SKM-1 (cell line): ENCODE measurements at regions not wholly inside any gene's neighbourhood (a gene's known extent, or its start where the extent isn't known, plus 50 kb on each side); places are given as distances from the start of the nearest gene placed in this dataset.
"Not testable (repeated sequence)": the region's sequence is repeated elsewhere in the genome, so short reads cannot be mapped to it uniquely, and the experiment has no call there.

ENCODE experiments used
- DNase-seq: peaks from one replicate; lab custom pipeline; 2025; ENCODE audit not compliant: unreplicated experiment; lab: John Stamatoyannopoulos, UW

DNA sequence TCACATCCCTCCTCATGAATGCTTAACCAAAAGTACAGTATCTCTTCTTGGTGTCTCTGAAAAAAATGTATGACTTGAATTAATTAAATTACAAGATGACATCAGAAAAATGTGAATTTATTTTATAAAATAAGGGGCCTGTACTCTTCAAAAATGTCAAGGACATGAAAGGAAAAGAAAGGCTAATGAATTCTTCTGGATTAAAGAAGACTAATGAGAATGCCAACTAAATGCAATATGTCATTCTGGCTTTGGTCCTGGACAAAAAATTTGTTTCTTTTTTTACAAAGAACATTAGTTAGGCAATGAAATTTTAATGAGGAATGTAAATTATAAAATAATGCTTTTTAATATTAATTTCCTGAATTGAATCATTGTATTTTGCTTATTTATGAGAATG is 1125.7 kb downstream of the DNAJB9 start:
- DNase-seq, result no peak

DNA sequence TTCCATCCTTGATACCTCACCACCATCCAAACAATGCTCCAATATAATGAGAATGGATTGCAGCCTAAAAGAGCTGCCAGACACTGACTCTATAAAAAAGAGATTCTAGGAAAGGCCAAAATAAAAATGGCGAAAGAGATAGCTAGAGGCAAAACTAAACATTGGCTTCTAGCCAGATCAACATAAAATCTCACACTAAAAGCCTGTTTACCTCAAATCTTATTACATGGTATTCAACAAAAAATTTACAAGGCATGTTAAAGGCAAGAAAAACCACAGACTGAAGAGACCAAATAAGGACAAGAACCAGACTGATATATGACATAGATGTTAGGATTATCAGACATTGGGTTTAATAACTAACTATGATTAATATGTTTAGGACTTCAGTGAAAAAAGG is 1127.0 kb downstream of the DNAJB9 start:
- no peak for DNase-seq

DNA sequence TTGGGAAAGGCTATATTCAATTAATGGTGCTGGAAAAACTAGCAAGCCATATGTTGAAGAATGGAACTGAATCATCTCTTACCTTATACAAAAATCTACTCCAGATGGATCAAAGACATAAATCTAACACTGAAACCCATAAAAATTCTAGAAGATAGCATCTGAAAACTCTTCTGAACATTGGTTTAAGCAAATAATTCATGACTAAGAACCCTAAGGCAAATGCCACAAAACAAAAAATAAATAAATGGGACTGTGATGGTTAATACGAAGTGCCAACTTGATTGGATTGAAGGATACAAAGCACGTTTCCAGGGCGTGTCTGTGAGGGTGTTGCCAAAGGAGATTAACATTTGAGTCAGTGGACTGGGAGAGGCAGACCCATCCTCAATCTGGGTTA is 1130.0 kb downstream of the DNAJB9 start:
- no peak for DNase-seq

DNA sequence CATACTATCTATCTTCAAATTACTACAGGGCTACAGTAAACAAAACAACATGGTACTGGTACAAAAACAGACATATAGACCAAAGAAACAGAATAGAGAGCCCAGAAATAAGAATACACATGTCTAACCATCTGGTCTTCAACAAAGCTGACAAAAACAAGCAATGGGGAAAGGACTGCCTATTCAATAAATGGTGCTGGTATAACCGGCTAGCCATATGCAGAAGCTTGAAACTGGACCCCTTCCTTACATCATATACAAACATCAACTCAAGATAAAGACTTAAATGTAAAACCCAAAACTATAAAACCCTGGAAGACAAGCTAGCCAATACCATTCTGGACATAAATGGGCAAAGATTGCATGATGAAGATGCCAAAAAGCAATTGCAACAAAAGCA is 1143.7 kb downstream of the DNAJB9 start:
- no peak for DNase-seq

DNA sequence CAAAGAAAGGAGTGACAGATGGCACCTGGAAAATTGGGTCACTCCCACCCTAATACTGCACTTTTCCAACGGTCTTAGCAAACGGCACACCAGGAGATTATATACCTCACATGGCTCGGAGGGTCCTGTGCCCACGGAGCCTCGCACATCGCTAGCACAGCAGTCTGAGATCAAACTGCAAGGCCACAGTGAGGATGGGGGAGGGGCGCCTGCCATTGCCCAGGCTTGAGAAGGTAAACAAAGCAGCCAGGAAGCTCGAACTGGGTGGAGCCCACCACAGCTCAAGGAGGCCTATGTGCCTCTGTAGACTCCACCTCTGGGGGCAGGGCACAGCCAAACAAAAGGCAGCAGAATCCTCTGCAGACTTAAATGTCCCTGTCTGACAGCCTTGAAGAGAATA is 1149.7 kb downstream of the DNAJB9 start:
- not testable (repeated sequence) for DNase-seq

DNA sequence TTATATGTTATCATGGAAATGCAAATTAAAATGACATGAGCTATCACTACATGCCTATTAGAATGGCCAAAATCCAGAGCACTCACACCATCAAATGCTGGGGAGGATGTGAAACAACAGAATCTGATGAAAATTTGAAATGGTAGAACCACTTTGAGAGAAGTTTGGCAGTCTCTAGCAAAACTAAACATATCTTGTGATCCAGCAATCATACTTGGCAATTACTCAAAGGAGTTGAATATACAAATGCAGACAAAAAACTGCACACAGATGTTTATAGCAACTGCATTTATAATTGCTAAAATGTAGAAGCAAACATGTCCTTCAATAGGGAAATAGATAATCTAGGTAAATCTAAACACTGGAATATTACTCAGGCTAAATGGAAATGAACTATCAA is 1164.9 kb downstream of the DNAJB9 start:
- DNase-seq, result no peak

DNA sequence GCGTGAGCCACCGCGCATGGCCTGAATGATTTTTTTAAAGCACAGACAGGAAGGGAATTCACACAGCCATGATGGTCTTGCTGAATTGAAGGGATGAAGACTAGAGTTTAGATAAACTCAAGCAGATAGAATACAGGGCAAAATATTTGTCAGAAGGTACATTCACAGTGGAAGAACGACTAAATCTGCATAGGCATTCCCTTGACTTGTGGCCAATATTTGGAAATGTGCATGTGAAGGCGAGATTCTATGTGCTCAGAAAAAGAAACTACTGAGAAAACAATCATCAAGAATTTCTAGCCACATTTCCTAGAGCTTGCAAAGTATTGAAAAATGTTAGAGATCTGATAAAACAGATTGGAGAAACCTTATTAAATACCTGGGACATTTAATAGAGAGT is 1166.2 kb downstream of the DNAJB9 start:
- no peak for DNase-seq

DNA sequence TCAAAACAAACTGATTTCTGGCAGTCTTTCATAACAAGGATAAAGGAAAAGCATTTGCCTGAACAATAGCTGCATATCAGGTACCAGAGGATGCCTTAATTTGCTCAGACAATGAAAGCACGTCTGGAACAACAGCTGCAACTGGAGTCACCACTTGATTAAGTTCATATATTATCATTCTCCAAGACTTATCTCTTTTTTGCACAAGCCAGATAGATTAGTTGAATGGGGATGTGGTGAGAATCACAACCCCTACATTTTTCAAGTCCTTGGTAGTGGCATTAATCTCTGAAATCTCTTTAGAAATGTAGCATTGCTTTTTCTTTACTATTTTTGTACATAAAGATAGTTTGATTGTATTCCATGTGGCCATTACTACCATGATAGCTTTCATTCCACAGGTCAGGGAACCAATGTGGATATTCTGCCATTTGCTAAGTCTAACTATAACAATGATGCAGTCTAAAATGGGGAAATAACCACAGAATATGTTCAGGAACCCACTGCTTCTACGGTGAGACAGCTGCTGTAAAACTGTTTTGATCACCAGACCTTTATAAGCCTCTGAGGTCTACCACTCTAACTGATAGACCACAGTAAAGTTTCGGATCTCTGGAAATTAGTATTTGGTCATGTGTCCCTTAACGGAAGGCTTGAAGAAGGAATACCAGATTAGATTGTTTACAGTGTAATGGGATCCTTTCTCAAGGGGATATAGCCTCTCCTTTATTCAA is 1176.2 kb downstream of the DNAJB9 start:
- no peak for DNase-seq

DNA sequence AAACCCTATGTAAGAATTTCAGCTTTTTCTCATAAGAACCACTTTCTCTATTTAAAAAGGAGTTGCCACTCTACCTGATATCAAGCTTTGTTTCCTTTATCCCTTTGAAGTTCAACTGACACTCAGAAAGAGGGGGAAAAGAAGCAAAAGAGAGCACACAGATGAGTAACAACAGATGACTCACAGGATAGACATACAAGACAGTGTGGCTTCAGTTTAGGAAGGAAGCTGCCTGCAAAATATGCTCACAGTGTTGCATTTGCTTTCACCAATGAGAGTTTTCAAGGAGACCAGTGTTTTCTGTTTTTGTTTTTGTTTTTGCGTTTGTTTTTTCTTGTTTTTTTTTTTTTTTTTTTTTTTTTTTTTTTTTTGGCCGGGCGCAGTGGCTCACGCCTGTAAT is 1181.6 kb downstream of the DNAJB9 start:
- DNase-seq, result no peak

DNA sequence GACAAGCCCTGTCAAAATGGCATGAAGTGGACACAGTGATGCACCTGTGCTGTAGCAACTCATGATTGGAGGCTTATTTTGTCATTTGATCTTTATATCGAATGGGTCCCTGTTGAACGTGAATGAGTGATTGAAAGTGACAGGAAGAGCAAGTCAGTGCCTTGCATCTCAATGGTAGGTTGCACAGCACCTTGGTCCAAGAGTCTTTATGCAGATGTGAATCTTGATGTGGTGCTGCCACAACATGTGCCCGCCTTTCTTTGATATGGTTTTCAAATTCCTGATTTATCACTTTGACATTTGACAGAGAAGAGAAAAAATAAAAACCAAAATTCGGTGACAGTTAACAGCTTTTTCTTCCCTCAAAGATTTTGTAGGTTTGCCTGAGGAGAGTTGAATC is 1182.4 kb downstream of the DNAJB9 start:
- no peak for DNase-seq

DNA sequence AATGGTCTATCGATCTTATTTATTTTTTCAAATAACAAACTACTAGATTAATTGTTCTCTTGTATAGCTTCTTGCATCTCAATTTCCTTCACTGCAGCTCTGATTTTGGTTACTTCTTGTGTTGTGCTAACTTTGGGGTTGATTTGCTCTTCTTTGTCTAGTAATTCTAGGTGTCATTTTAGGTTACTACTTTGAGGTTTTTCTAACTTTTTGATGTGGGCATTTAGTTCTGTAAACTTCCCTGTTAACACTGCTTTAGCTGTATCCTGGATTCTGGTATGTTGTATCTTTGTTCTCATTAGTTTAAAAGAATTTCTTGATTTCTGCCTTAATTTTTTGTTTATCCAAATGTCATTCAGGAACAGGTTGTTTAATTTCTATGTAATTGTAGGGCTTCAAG is 1188.0 kb downstream of the DNAJB9 start:
- no peak for DNase-seq

DNA sequence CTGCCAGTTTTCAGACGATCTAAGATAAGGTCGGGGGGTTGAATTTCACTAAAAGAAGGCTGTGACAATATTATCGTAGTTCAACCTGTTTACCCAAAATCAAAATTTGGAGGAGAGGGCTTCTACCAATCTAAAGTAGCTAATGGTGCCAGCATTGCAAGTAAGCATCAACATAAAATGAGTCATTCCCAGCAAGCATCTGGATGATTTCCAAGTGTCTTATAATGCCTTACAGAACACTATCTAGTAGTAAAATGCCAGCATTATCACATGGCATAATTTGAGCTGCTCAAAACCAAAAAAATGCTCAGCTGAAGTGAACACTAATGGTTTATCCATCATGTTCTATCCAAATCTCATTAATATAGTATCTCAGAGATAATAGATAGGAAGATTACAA is 1193.9 kb downstream of the DNAJB9 start:
- DNase-seq, result no peak

DNA sequence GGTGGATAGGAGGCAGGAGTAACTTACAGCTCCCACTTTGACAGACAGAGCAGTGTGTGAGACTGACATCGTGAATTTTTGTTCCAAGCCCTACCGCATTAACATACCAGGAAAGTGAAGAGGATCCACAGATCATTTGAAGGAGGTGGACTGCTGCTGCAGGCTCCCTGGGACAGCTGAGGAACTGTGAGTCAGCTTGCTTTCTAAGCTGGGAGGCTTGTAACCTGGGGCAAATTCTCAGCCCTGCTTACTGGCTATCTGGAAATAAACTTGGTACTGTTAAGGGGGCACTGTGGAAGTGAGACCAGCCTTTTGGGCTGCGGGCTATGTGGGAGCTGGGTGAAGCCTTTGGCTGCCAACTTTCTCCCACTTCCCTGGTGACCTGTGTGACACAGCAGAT is 1202.5 kb downstream of the DNAJB9 start:
- no peak for DNase-seq

DNA sequence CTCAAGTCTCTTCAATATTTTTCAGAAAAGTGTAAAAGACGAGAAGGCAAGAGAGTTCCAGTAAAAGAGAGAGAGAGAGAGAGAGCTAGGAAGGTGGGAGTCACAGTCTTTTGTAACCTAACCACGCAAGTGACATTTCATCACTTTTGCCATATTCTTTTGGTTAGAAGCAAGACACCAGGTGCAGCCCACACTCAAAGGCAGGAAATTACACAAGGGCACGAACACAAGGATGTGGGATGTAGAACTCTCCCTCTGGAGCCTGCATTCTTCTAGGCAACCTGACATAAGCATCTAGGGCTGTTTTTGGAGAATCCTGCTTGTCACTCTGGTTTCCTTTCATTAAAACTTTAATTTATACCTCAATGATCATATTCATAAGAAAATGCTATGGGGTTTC is 1213.1 kb downstream of the DNAJB9 start:
- DNase-seq, result no peak

DNA sequence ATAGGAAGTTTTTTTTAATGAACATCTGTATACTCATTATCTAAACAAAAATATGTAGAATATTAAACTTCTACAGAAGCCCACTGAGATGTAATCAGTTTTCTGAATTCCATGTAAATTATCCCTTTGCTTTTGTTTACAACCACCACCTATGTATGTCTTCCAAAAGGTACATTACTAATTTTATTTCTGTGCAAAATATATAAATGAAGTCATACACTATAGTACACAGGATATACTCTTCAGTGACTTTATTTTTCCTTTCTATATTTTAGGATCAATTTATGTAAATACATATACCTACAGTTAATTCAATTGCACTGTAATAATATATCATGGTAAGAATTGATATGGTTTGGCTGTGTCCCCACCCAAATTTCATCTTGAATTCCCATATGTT is 1236.9 kb downstream of the DNAJB9 start:
- no peak for DNase-seq

DNA sequence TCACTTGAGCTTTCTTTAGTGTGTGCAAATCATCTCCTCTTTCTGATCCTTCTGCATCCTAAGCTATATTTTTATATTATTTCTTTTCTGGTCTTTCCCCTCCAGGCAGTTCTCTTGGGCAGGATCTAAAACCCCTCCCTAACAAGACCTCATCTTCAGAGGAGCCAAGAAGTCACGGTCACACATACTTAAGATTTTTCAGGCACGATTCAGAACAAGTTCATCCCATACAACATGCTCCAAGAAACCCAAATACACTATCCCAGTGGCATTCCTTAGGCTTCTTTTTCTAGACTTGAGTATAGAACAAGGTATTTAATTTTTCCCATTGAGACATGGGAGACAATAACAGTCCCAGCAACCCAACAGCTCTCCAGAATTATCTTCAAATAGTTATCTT is 1251.5 kb downstream of the DNAJB9 start:
- DNase-seq, result no peak

DNA sequence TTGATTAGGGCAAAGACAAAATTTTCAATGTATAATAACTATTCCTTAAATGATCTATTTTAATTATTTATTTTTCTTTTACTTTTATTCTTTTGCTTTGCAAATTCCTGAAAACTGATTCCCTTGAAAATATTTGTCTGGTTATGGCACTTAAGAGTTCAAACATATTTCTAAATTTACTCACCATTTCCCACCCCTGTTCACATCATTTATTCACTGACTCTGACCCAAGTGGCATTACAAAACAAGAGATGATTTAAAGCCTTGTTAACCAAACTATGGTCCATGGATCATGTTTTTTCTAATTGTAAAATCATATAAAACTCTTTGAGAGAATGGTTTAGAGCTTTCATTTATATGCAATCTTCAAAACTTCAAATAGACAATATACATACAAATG is 1256.1 kb upstream of the LRRN3 start:
- no peak for DNase-seq

DNA sequence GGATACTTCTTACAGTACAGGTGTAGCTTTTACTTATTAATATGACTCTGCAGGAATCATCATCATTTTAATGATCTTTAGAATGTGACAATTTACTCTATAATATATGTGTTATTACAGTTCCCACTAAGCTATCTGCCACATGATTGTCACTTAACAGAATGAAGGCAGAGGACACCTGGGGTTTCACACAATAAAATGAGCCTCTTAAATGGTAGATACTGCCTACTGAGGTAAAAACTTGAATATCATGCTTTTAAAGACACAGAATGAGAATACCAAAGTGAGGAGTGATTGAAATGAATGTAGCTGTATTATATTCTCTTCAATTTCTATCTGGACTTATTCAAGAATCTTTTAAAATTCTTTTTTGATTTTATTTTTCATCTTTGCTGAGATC is 1255.3 kb upstream of the LRRN3 start:
- DNase-seq, result no peak

DNA sequence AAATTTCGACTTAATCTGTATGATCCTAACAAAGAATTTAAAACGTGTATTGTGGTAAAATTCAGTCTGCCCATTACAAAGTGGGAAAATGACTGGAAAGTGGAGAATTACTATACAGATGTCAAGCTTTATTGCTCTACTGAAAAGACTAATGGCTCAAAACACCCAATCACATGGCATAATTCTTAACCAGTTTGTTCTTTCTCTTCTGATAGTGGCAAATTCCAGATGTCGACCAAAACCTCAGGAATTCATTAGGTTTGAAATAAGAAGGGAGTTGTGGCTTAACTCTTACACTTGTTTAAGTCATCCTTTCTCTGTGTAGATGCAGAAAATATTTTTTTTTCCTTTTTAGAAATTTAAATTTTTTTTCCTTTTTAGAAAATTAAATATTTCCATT is 1254.9 kb upstream of the LRRN3 start:
- DNase-seq, result no peak

DNA sequence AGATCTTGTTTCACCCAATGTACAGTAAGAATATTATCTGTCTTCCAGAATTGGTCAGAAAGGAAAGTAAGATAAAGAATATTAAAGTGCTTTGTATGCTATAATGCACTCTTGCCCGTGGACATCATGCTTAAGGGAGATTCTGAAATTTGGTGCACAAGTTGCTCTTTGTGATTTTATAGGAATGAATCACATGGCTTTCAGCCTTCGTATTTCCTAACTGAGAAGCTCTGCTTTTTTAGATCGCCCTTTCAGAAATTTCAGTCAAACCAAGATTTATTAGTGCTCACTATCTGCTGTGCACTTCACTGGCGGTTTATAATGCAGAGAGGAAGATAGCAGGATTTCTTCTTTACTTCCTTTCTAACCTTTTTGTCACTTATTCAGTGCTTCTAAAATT is 1248.5 kb upstream of the LRRN3 start:
- no peak for DNase-seq

DNA sequence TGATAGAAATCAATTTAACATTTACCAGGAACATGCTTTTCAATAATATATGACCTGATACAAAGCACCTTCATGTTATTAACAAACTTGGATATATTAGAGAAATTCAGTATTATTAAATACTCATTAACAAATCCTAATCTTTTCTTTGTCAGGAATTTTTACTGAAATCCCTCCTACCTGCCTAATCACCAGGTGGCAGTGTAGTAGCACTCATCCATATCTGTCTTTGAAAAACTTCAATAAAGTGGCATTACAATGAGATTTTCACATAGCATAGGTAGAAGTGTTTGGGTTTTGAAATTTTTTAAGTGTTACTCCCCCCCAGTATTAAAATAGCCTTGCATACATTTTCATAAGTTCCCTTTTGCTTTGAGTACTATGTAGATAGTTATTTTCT is 1246.6 kb upstream of the LRRN3 start:
- DNase-seq, result no peak

DNA sequence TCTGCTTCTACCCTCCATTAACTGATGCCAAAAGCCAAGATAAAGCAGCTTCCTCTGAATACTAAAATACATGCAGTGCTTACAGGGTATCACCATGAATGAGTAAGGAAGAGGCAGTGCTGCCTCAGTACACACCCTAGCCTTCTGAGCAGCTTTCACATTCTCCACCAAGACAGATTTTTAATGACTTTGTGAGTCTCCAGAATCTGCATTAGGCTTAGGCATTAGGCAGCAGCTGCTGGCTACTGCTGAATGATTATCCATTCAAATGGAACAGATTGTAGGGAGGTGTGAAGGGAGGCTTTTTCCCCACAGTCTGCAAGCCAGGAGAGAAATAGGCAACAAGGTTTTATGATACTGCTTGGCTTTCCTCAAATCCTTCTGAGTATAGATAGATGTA is 1226.7 kb upstream of the LRRN3 start:
- no peak for DNase-seq

DNA sequence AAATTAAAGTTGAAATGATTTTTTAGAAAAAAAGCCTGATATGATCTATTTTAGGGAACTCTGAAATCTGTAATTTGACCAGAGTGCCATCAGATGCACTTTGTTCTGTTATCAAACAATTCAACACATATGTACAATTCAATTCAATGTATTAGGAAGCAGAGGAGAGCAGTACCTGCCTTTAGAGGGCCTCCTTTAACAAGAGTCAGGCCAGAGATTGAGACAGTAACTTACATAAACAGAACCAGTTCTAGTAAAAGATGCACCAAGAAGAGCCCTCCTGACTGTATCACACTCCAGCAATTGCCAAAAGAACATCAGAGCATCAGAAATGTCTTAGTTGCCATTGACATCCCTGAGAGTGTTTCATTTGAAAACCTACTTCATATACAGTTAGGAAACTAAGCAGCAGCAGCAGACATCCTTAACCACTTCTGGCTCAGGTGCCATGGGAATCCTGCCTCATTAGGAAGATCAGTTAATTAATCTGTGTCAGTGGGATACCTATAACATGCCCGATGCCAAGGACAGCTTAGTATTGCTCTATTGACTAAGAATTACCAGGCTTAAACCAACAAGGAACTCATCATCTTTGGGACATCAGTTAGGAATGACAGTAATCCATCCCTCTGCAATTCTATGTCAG is 1222.6 kb upstream of the LRRN3 start:
- no peak for DNase-seq
